A549 (cell line): ENCODE measurements at regions not wholly inside any gene's neighbourhood (a gene's known extent, or its start where the extent isn't known, plus 50 kb on each side); places are given as distances from the start of the nearest gene placed in this dataset.

Experiments
- ATAC-seq, 2 experiments: fragments of 200-7000 bp in 1 of 2; fragments of >200 bp in 1 of 2; cut with Nextera tagmentation in 1 of 2; cut with Tn5 transposase in 1 of 2; 3 replicates each; pipeline versions ENCODE4 v1.8.0 to v1.9.1; 2018 to 2020; ENCODE audit warnings: mild to moderate bottlenecking in 1 of 2, moderate library complexity in 1 of 2
- CTCF ChIA-PET: fragments of 300-600 bp; sonication (Branson Sonifier 250); formaldehyde crosslinking; extraction: SDS; loops from one replicate; lab custom pipeline; 2021; ENCODE audit warnings: antibody characterized with exemption, inconsistent platforms; lab: Yijun Ruan, JAX
- POLR2A ChIA-PET: fragments of 350-600 bp; formaldehyde crosslinking; extraction: SDS; loops from one replicate; lab custom pipeline; 2021; ENCODE audit warnings: antibody characterized with exemption, inconsistent platforms; lab: Yijun Ruan, JAX
- DNase-seq, 2 experiments: peaks; one replicate each; pipeline versions ENCODE4 v3.0.0 to v3.0.0-alpha.2; 2011 to 2016; ENCODE audit warnings: low read depth in 1 of 2, low spot score in 1 of 2
- FAIRE-seq: peaks from 2 replicates; lab custom pipeline; 2011; peaks lifted over from hg19 to GRCh38; lab: Jason Lieb, UNC
- H3K27ac ChIP-seq, 2 experiments: fragments of >200 bp; sonication (Bioruptor Twin); formaldehyde crosslinking; 3 replicates each; pipeline ENCODE4 v1.5.1; 2016 to 2017
- H3K4me1 ChIP-seq: fragments of >200 bp; sonication (Bioruptor Twin); formaldehyde crosslinking; 3 replicates; pipeline ENCODE4 v1.6.1; 2016
- H3K4me2 ChIP-seq: fragments of >200 bp; sonication (Bioruptor Twin); formaldehyde crosslinking; 3 replicates; pipeline ENCODE4 v1.6.1; 2016
- H3K4me3 ChIP-seq: fragments of >200 bp; sonication (Bioruptor Twin); formaldehyde crosslinking; 3 replicates; pipeline ENCODE4 v1.5.1; 2016
- H3K9me3 ChIP-seq: fragments of >200 bp; sonication (Bioruptor Twin); formaldehyde crosslinking; 3 replicates; pipeline ENCODE4 v1.6.1; 2016
- ATOH8 ChIP-seq: fragments of 250-450 bp; sonication (Bioruptor Pico); IDR thresholded peaks from 2 replicates; pipeline ENCODE4 v1.5.0; 2020; ENCODE audit warnings: low read depth, mild to moderate bottlenecking, moderate library complexity
- BCL3 ChIP-seq: fragments of >200 bp; sonication (Bioruptor Twin); formaldehyde crosslinking; IDR thresholded peaks from 3 replicates; pipeline ENCODE4 v1.6.1; 2016
- CBX8 ChIP-seq: fragments of 200-600 bp; sonication (generic); IDR thresholded peaks from 2 replicates; pipeline ENCODE4 v1.6.1; 2016
- CEBPB ChIP-seq, 2 experiments: fragments of >200 bp in 1 of 2; sonication (Bioruptor Twin) in 1 of 2; formaldehyde crosslinking in 1 of 2; IDR thresholded peaks; 2 replicates each; pipeline ENCODE4 v1.6.1; 2012 to 2016
- CHD2 ChIP-seq: fragments of 150-350 bp; IDR thresholded peaks from 2 replicates; pipeline ENCODE4 v1.6.1; 2014; ENCODE audit warnings: low read length; ENCODE audit not compliant: partially characterized antibody
- CHD4 ChIP-seq: fragments of 200-600 bp; sonication (generic); IDR thresholded peaks from 2 replicates; pipeline ENCODE4 v1.6.1; 2016; ENCODE audit warnings: antibody characterized with exemption, mild to moderate bottlenecking, borderline replicate concordance
- E2F6 ChIP-seq: IDR thresholded peaks from 2 replicates; pipeline ENCODE4 v1.6.1; 2012; ENCODE audit warnings: low read depth, borderline replicate concordance
- EHF ChIP-seq: fragments of 250-450 bp; sonication (Bioruptor Pico); IDR thresholded peaks from 2 replicates; pipeline ENCODE4 v1.5.0; 2020; ENCODE audit warnings: mild to moderate bottlenecking
- EHMT2 ChIP-seq: fragments of 200-600 bp; sonication (generic); IDR thresholded peaks from 2 replicates; pipeline ENCODE4 v1.6.1; 2016; ENCODE audit warnings: antibody characterized with exemption, low read depth, mild to moderate bottlenecking, moderate library complexity
- FOSB ChIP-seq: fragments of 250-450 bp; sonication (Bioruptor Pico); IDR thresholded peaks from 2 replicates; pipeline ENCODE4 v1.5.0; 2020; ENCODE audit warnings: mild to moderate bottlenecking, moderate library complexity
- FOXS1 ChIP-seq: fragments of 250-450 bp; sonication (Bioruptor Pico); IDR thresholded peaks from 2 replicates; pipeline ENCODE4 v1.5.0; 2020; ENCODE audit warnings: mild to moderate bottlenecking, moderate library complexity
- HOXA7 ChIP-seq: fragments of 250-450 bp; sonication (Bioruptor Pico); IDR thresholded peaks from 2 replicates; pipeline ENCODE4 v1.5.0; 2020; ENCODE audit warnings: mild to moderate bottlenecking, moderate library complexity
- HOXB5 ChIP-seq: fragments of 250-450 bp; sonication (Bioruptor Pico); IDR thresholded peaks from 2 replicates; pipeline ENCODE4 v1.5.0; 2020; ENCODE audit warnings: mild to moderate bottlenecking, moderate library complexity
- JUNB ChIP-seq: fragments of >200 bp; sonication (Bioruptor Twin); formaldehyde crosslinking; IDR thresholded peaks from 2 replicates; pipeline ENCODE4 v1.6.1; 2016
- KDM1A ChIP-seq: fragments of 200-600 bp; sonication (generic); IDR thresholded peaks from 2 replicates; pipeline ENCODE4 v1.6.1; 2016; ENCODE audit warnings: low read depth, mild to moderate bottlenecking
- KDM5A ChIP-seq: fragments of 200-600 bp; sonication (generic); IDR thresholded peaks from 2 replicates; pipeline ENCODE4 v1.6.1; 2016; ENCODE audit warnings: antibody characterized with exemption, mild to moderate bottlenecking
- MAZ ChIP-seq: fragments of 150-350 bp; IDR thresholded peaks from 2 replicates; pipeline ENCODE4 v1.6.1; 2014; ENCODE audit warnings: antibody characterized with exemption, low read depth, low read length, borderline replicate concordance
- NFE2L2 ChIP-seq: fragments of 150-350 bp; conservative IDR thresholded peaks from 2 replicates; pipeline ENCODE4 v1.6.1; 2014; ENCODE audit warnings: low read length
- NPAS2 ChIP-seq: fragments of 250-450 bp; sonication (Bioruptor Pico); IDR thresholded peaks from 2 replicates; pipeline ENCODE4 v1.8.0; 2022; ENCODE audit warnings: mild to moderate bottlenecking, moderate library complexity, borderline replicate concordance
- PBX3 ChIP-seq: IDR thresholded peaks from 2 replicates; pipeline ENCODE4 v1.6.1; 2012
- POLR2A ChIP-seq: IDR thresholded peaks from 2 replicates; pipeline ENCODE4 v1.6.1; 2012; ENCODE audit warnings: mild to moderate bottlenecking, low read length
- POLR2AphosphoS2 ChIP-seq: conservative IDR thresholded peaks from 2 replicates; pipeline ENCODE4 v1.6.1; 2012; ENCODE audit warnings: low read length, improper control_type of control experiment, inconsistent platforms
- RCOR1 ChIP-seq: fragments of 150-350 bp; IDR thresholded peaks from 2 replicates; pipeline ENCODE4 v1.6.1; 2014; ENCODE audit warnings: antibody characterized with exemption, low read length, low read depth
- RNF2 ChIP-seq: fragments of 200-600 bp; sonication (generic); IDR thresholded peaks from 2 replicates; pipeline ENCODE4 v1.6.1; 2016; ENCODE audit warnings: low read depth, mild to moderate bottlenecking, antibody characterized with exemption, moderate library complexity, borderline replicate concordance
- SMC3 ChIP-seq: fragments of >200 bp; sonication (Bioruptor Twin); formaldehyde crosslinking; IDR thresholded peaks from 3 replicates; pipeline ENCODE4 v1.6.1; 2018; ENCODE audit warnings: inconsistent platforms
- TFCP2L1 ChIP-seq: fragments of 250-450 bp; sonication (Bioruptor Pico); IDR thresholded peaks from 2 replicates; pipeline ENCODE4 v1.5.0; 2021; ENCODE audit warnings: mild to moderate bottlenecking
- TP53 ChIP-seq: fragments of 250-450 bp; sonication (Bioruptor Pico); IDR thresholded peaks from 2 replicates; pipeline ENCODE4 v1.5.0; 2021; ENCODE audit warnings: mild to moderate bottlenecking, moderate library complexity
- USF2 ChIP-seq: fragments of 450-650 bp; IDR thresholded peaks from 2 replicates; pipeline ENCODE4 v1.6.1; 2014; ENCODE audit warnings: antibody characterized with exemption
- ZC3H11A ChIP-seq: fragments of 450-650 bp; IDR thresholded peaks from 2 replicates; pipeline ENCODE4 v1.6.1; 2014; ENCODE audit warnings: antibody characterized with exemption, mild to moderate bottlenecking
- WGBS: methylation state at CpG from one replicate; pipeline ENCODE4 v1.1.6; 2017; ENCODE audit errors: missing lambda C conversion rate; 5-methylcytosine and 5-hydroxymethylcytosine counted together

- Histone ChIP-seq H3K9me3 (no peaks in the 10 kb centered on the region), H3K27ac (no peak overlapping the region), H3K4me2 (no peak overlapping the region), H3K4me1 (no peaks in the 10 kb centered on the region), H3K4me3 (no peak overlapping the region)
- WGBS, result 11% methylated on average over 1 of the region's 1 CpG
- DNase-seq (no peak), ATAC-seq (no peak), FAIRE-seq (no peak)
- CTCF ChIA-PET, result no interaction called here
- POLR2A ChIA-PET, result no interaction called here
- TF ChIP-seq TFCP2L1, result no peak
- no peak for TF ChIP-seq POLR2A
- no peak for TF ChIP-seq RCOR1
- TF ChIP-seq FOXS1 (CRISPR knock-in tag), result no peak
- no peak for TF ChIP-seq SMC3
- TF ChIP-seq CBX8, result no peak
- TF ChIP-seq HOXB5, result no peak
- no peak for TF ChIP-seq ZC3H11A
- no peak for TF ChIP-seq EHMT2
- TF ChIP-seq JUNB, result no peak
- TF ChIP-seq MAZ, result no peak
- TF ChIP-seq EHF, result no peak
- no peak for TF ChIP-seq FOSB (CRISPR knock-in tag)
- no peak for TF ChIP-seq KDM1A
- no peak for TF ChIP-seq USF2
- TF ChIP-seq BCL3, result no peak
- no peak for TF ChIP-seq CHD4
- no peak for TF ChIP-seq E2F6
Measured at GRCh38 chr12:91274916-91275315, 92.3 kb upstream of the DCN start.

GRCh38 chr12:91273560-91273959 is 90.9 kb upstream of the DCN start:
- WGBS, result 53% methylated on average over 5 of the region's 5 CpGs
- POLR2A ChIA-PET, result no interaction called here
- ATAC-seq, result no peak

More at GRCh38 chr12:91273560-91273959, 90.9 kb upstream of the DCN start:
- no peak overlapping the region for H3K27ac ChIP-seq
- no peaks in the 10 kb centered on the region for H3K9me3 ChIP-seq
- CTCF ChIA-PET, result no interaction called here
- no peak for DNase-seq
- no peak overlapping the region for H3K4me3 ChIP-seq
- no peak for TF ChIP-seq NFE2L2
- no peak for TF ChIP-seq JUNB
- no peak for TF ChIP-seq CEBPB (IDR thresholded peaks at IDR 0.05)
- no peak for TF ChIP-seq POLR2A
- no peak for TF ChIP-seq POLR2AphosphoS2
- no peak for TF ChIP-seq SMC3
- TF ChIP-seq HOXA7 (CRISPR knock-in tag), result no peak
- no peak for TF ChIP-seq ATOH8 (CRISPR knock-in tag)
- no peak for TF ChIP-seq KDM1A
- no peak for TF ChIP-seq PBX3
- TF ChIP-seq ZC3H11A, result no peak
- TF ChIP-seq KDM5A, result no peak
- no peak for TF ChIP-seq RNF2
- no peak for TF ChIP-seq CBX8
- TF ChIP-seq NPAS2, result no peak
- TF ChIP-seq CHD2, result no peak
- no peak for TF ChIP-seq MAZ
- TF ChIP-seq TP53 (CRISPR knock-in tag), result no peak
- no peak overlapping the region for H3K4me2 ChIP-seq
- no peak for FAIRE-seq
- no peaks in the 10 kb centered on the region for H3K4me1 ChIP-seq
